Activated CD8-positive, alpha-beta T cell treated with anti-CD3 and anti-CD28 coated beads, Interleukin-2, amount 10 ng/mL, durations not matched to agents 7 days and 5 days (primary cell): ENCODE measurements at regions not wholly inside any gene's neighbourhood (a gene's known extent, or its start where the extent isn't known, plus 50 kb on each side); places are given as distances from the start of the nearest gene placed in this dataset.
"Not testable (repeated sequence)": the region's sequence is repeated elsewhere in the genome, so short reads cannot be mapped to it uniquely, and the experiment has no call there.

Source experiments
- ATAC-seq: fragments of 150-1000 bp; cut with Tn5 transposase; one replicate; pipeline ENCODE4 v1.10.0; 2021; ENCODE audit warnings: moderate library complexity
- CTCF ChIA-PET: fragments of 350-600 bp; sonication (Branson Sonifier 250); formaldehyde crosslinking; loops from one replicate; lab custom pipeline; 2021; ENCODE audit warnings: antibody characterized with exemption; lab: Charles Lee
- POLR2A ChIA-PET: fragments of 350-600 bp; sonication (Branson Sonifier 250); formaldehyde crosslinking; loops from one replicate; lab custom pipeline; 2021; ENCODE audit warnings: antibody characterized with exemption; lab: Charles Lee
- DNase-seq: peaks from one replicate; pipeline ENCODE4 v3.0.0-alpha.2; 2020
- H3K27ac Mint-ChIP-seq: one replicate; pipeline ENCODE4 v1.8.0; 2021; ENCODE audit warnings: mild to moderate bottlenecking, mixed read lengths
- H3K27me3 Mint-ChIP-seq: one replicate; pipeline ENCODE4 v1.8.0; 2021; ENCODE audit warnings: low read depth, mixed read lengths
- H3K36me3 Mint-ChIP-seq: one replicate; pipeline ENCODE4 v1.8.0; 2021; ENCODE audit warnings: low read depth, mixed read lengths
- H3K4me1 Mint-ChIP-seq: one replicate; pipeline ENCODE4 v1.8.0; 2021; ENCODE audit warnings: low read depth, mixed read lengths
- H3K4me3 Mint-ChIP-seq: one replicate; pipeline ENCODE4 v1.8.0; 2021; ENCODE audit warnings: mild to moderate bottlenecking, mixed read lengths
- H3K9me3 Mint-ChIP-seq: one replicate; pipeline ENCODE4 v1.8.0; 2022; ENCODE audit warnings: mixed read lengths; ENCODE audit not compliant: insufficient read depth

DNA sequence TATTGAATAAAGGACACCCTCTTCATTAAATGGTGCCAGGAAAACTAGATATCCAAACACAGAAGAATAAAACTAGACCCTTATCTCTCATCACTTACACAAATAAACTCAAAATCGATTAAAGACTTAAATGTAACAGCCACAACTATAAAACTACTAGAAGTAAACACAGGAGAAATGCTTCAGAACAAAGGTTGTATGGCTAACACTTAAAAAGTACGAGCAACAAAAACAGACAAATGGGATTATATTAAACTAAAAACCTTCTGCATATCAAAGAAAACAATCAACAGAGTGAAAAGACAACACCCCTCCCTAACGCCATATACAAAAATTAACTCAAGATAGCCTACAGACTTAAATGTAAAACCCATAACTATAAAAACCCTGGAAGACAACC lies 104.7 kb upstream of the CLEC6A start:
- H3K27ac Mint-ChIP-seq, POLR2A ChIA-PET, H3K4me1 Mint-ChIP-seq, H3K9me3 Mint-ChIP-seq, CTCF ChIA-PET, DNase-seq, H3K4me3 Mint-ChIP-seq, ATAC-seq, H3K36me3 Mint-ChIP-seq: not testable (repeated sequence)
- H3K27me3 Mint-ChIP-seq, result peaks cover 11% of the 10 kb centered on the region

DNA sequence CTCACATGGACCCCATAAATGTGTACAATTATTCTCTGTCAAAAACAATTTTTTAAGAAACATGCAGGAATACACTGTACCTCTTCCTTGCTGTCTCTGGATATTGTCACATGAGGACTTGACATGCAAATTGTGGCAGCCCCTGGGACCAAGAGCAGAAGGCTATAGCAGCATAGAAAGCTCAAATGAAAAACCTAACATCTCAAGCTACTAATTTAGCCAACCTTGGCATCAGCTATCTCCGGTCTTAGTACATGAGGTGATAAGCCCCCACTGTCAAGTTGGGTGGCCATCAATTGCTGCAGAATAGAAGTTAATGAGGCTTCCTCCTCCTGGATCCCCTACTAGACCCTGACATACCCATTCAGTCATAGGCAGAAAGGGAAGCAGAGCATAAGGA lies 101.0 kb upstream of the CLEC6A start:
- CTCF ChIA-PET, DNase-seq, H3K9me3 Mint-ChIP-seq, ATAC-seq, H3K4me3 Mint-ChIP-seq, H3K27ac Mint-ChIP-seq, POLR2A ChIA-PET, H3K4me1 Mint-ChIP-seq, H3K36me3 Mint-ChIP-seq: not testable (repeated sequence)
- peaks cover 18% of the 10 kb centered on the region for H3K27me3 Mint-ChIP-seq

DNA sequence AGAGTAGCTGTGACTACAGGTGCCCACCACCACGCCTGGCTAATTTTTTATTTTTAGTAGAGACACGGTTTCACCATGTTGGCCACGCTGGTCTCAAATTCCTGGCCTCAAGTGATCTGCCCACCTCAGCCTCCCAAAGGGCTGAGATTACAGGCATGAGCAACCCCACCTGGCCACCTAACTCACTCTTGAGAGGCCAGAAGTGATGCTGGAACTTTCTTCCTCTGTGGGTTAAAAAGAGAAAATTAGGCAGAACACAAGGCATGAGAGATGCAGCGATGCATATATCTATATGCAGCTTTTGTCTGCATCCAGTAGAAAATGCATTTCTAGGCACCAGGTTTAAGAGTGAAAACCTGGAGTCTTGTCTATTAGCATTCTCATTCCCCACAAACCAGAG lies 100.2 kb upstream of the CLEC6A start:
- H3K36me3 Mint-ChIP-seq, DNase-seq, H3K4me3 Mint-ChIP-seq, CTCF ChIA-PET, H3K9me3 Mint-ChIP-seq, H3K27ac Mint-ChIP-seq, ATAC-seq, POLR2A ChIA-PET, H3K4me1 Mint-ChIP-seq: not testable (repeated sequence)
- peaks cover 23% of the 10 kb centered on the region for H3K27me3 Mint-ChIP-seq

DNA sequence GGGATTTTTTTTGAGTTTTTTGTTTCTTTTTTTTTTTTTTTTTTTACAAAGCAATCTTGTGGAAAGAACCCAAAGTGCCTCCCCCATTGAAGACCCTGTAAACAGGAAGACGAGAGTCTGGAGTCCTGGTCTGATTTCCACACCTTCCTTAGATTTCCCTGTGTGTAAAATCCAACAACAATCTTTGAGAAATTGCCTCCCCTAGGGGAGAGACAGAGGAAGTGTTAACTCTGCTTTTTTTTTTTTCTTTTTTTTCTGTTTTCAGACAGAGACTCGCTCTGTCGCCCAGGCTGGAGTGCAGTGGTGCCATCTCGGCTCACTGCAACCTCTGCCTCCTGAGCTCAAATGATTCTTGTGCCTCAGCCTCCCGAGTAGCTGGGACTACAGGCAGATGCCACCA lies 82.0 kb upstream of the CLEC6A start:
- H3K9me3 Mint-ChIP-seq, H3K27me3 Mint-ChIP-seq, CTCF ChIA-PET, H3K4me3 Mint-ChIP-seq, H3K27ac Mint-ChIP-seq, DNase-seq, H3K4me1 Mint-ChIP-seq, H3K36me3 Mint-ChIP-seq, ATAC-seq, POLR2A ChIA-PET: not testable (repeated sequence)

GRCh38 chr12:8375122-8375521 lies 80.6 kb upstream of the CLEC6A start:
- H3K27me3 Mint-ChIP-seq, H3K9me3 Mint-ChIP-seq, DNase-seq, H3K4me1 Mint-ChIP-seq, CTCF ChIA-PET, H3K36me3 Mint-ChIP-seq, ATAC-seq, H3K27ac Mint-ChIP-seq, POLR2A ChIA-PET, H3K4me3 Mint-ChIP-seq: not testable (repeated sequence)

DNA sequence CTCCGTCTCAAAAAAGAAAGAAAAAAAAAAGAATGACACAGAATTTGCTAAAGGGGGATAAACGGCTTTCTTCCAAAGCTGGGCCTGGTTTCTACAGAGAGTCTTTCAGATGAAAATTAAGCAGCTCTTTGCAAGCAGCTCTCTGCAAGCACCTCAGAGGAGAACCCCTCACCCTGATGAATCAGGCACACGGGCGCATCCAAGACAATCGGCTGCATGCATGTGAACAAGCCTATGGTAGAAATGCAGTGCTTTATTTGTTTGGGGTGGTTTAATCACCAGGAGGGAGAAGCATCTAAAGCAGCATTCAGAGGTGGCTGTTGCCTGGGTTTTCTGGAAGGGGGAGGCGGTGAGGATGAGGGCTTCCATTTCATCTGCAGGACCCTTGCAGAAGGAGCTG lies 78.0 kb upstream of the CLEC6A start:
- H3K36me3 Mint-ChIP-seq, H3K9me3 Mint-ChIP-seq, H3K27ac Mint-ChIP-seq, H3K27me3 Mint-ChIP-seq, H3K4me1 Mint-ChIP-seq, POLR2A ChIA-PET, H3K4me3 Mint-ChIP-seq, ATAC-seq, CTCF ChIA-PET, DNase-seq: not testable (repeated sequence)

DNA sequence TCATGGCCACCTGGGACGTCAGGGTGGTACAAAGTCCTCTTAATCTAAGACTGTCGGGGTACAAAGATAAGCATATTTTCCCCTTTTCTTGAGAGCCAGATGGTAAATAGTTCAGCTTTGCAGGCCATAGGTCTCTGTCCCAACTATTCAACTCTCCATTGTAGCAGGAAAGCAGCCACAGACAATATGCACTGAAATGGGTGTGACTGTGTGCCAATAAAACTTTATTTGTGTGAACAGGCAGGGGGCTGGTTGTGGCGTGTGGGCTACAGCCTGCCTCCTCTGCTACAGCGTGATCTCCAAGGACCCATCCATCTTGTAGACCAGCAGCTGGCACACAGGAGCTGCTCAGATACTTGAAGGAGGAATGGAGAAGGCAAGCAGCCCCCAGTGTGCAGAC lies 73.2 kb upstream of the CLEC6A start:
- ATAC-seq, H3K27ac Mint-ChIP-seq, H3K36me3 Mint-ChIP-seq, CTCF ChIA-PET, H3K4me3 Mint-ChIP-seq, H3K4me1 Mint-ChIP-seq, DNase-seq, POLR2A ChIA-PET, H3K9me3 Mint-ChIP-seq, H3K27me3 Mint-ChIP-seq: not testable (repeated sequence)

- H3K4me1 Mint-ChIP-seq, H3K36me3 Mint-ChIP-seq, H3K4me3 Mint-ChIP-seq, H3K27ac Mint-ChIP-seq, POLR2A ChIA-PET, ATAC-seq, CTCF ChIA-PET, H3K9me3 Mint-ChIP-seq, DNase-seq: not testable (repeated sequence)
- H3K27me3 Mint-ChIP-seq, result peaks cover 13% of the 10 kb centered on the region
Observed at GRCh38 chr12:8384686-8385085, 71.1 kb upstream of the CLEC6A start.

DNA sequence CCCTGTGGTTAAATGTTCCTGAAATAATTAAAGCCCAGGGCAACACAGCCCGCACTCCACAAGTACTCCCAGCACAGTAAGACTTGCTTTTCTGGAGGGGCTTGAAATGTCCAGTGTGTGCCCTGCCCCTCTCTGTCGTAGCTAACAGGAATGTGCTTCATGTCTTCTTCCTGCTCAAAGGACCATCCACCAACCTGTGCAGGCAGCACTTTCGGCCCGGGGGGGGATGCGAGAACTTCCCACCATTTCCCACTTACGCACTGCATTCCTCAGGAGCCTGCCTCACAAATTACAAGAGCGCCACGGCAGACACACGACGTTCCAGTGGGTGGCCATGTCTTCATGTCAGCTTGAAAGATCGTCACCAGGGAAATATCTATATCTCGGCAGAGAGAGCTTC lies 70.3 kb upstream of the CLEC6A start:
- H3K4me3 Mint-ChIP-seq, result not testable (repeated sequence)

GRCh38 chr12:8386661-8387060 lies 69.1 kb upstream of the CLEC6A start:
- H3K27me3 Mint-ChIP-seq, result peaks cover 18% of the 10 kb centered on the region
- H3K27ac Mint-ChIP-seq, POLR2A ChIA-PET, H3K36me3 Mint-ChIP-seq, H3K4me1 Mint-ChIP-seq, DNase-seq, CTCF ChIA-PET, H3K4me3 Mint-ChIP-seq, H3K9me3 Mint-ChIP-seq, ATAC-seq: not testable (repeated sequence)

More for the DNA sequence above, 70.3 kb upstream of the CLEC6A start:
- H3K27me3 Mint-ChIP-seq, result peaks cover 13% of the 10 kb centered on the region
- H3K4me1 Mint-ChIP-seq, H3K27ac Mint-ChIP-seq, ATAC-seq, POLR2A ChIA-PET, H3K9me3 Mint-ChIP-seq, DNase-seq, H3K36me3 Mint-ChIP-seq, CTCF ChIA-PET: not testable (repeated sequence)

GRCh38 chr12:8389296-8389695 lies 66.5 kb upstream of the CLEC6A start:
- H3K36me3 Mint-ChIP-seq, H3K9me3 Mint-ChIP-seq, H3K4me1 Mint-ChIP-seq, ATAC-seq, H3K4me3 Mint-ChIP-seq, H3K27ac Mint-ChIP-seq, POLR2A ChIA-PET, DNase-seq: not testable (repeated sequence)
- CTCF ChIA-PET, result interaction anchor here (1.5 kb wide), 1 partner anchor 279 kb away, joined by 5 read pairs; no protein-coding TSS in a partner anchor
- peaks cover 23% of the 10 kb centered on the region for H3K27me3 Mint-ChIP-seq

DNA sequence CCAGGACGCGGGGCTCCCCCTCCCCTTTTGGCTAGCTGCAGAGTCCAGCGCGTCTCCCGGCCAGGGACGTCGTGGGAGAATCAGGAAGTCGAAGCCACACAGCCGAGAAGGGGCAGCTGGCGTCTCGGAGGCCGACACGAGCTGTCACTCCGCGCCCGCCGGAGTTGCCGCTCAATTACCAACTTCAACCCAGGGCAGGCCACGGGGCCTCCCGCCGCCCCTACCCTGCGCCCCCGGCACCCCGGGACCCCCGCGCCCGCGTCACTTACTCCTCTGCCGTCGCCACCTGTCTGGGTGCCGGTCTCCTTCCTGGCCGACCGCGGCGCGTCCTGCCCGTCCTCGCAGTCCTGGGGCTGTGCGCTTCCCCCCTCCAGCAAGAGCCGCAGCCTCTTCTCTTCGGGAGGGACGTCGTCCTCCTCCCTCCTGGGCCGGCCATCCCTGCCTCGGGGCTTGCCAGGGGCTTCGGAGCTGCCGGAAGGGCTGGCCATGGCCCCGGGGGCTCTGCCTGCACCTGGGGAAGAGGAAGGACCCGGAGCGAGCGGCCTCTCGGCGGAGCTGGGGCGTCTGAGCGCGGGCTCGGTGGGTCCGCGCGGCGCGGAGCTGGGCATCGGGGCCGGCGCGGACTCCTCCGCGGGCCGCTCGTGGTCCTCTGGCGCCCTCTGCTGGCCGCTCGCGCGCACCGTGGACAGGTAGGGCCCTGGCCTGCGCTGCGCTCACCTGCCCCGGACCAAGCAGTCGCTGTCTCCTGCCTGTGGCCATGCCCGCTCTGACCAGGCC lies 65.6 kb upstream of the CLEC6A start:
- H3K27ac Mint-ChIP-seq, H3K4me1 Mint-ChIP-seq, POLR2A ChIA-PET, H3K36me3 Mint-ChIP-seq, H3K9me3 Mint-ChIP-seq, H3K4me3 Mint-ChIP-seq: not testable (repeated sequence)
- peaks cover 20% of the 10 kb centered on the region for H3K27me3 Mint-ChIP-seq
- CTCF ChIA-PET, result interaction anchor here (0.6 to 1.5 kb wide), 4 partner anchors 67 to 280 kb away, joined by 3 to 5 read pairs (median 4); no protein-coding TSS in a partner anchor
- ATAC-seq (peak; percentile 91), DNase-seq (peak; percentile 80)
